Calu3 (cell line): ENCODE measurements at regions not wholly inside any gene's neighbourhood (a gene's known extent, or its start where the extent isn't known, plus 50 kb on each side); places are given as distances from the start of the nearest gene placed in this dataset.

Source experiments
- BruUV-seq: library from RNA; stranded (reverse); fragments of 400-500 nt; replicated peaks from 2 replicates; lab custom pipeline; 2021; lab: Mats Ljungman, UMichigan
- CTCF ChIA-PET: fragments of 300-600 bp; sonication (Branson Sonifier 250); formaldehyde crosslinking; loops from one replicate; lab custom pipeline; 2022; ENCODE audit warnings: antibody characterized with exemption; lab: Charles Lee
- DNase-seq: peaks from one replicate; pipeline ENCODE4 v3.0.0; 2022
- H3K27ac Mint-ChIP-seq: one replicate; pipeline ENCODE4 v1.8.0; 2022; ENCODE audit warnings: mixed read lengths; ENCODE audit not compliant: unreplicated experiment
- H3K27me3 Mint-ChIP-seq: one replicate; pipeline ENCODE4 v1.8.0; 2022; ENCODE audit warnings: mixed read lengths; ENCODE audit not compliant: unreplicated experiment
- H3K36me3 Mint-ChIP-seq: one replicate; pipeline ENCODE4 v1.8.0; 2022; ENCODE audit warnings: mild to moderate bottlenecking, moderate library complexity, mixed read lengths; ENCODE audit not compliant: insufficient read depth, unreplicated experiment
- H3K4me1 Mint-ChIP-seq: one replicate; pipeline ENCODE4 v1.8.0; 2022; ENCODE audit warnings: mild to moderate bottlenecking, low read depth, mixed read lengths; ENCODE audit not compliant: unreplicated experiment
- H3K4me3 Mint-ChIP-seq: one replicate; pipeline ENCODE4 v1.8.0; 2022; ENCODE audit warnings: mild to moderate bottlenecking, low read depth, moderate library complexity, mixed read lengths; ENCODE audit not compliant: unreplicated experiment
- H3K9me3 Mint-ChIP-seq: one replicate; pipeline ENCODE4 v1.8.0; 2022; ENCODE audit warnings: low read depth, mixed read lengths; ENCODE audit not compliant: unreplicated experiment
- intact Hi-C: fragments of 100-400 bp; cut with micrococcal nuclease; formaldehyde crosslinking; loops from one replicate; pipeline ENCODE4 v1.10.0; 2022; ENCODE audit not compliant: unreplicated experiment
- TF ChIP-seq, protein P1 (sequence below): fragments of 200-600 bp; IDR thresholded peaks from one replicate; pipeline ENCODE4 v1.8.0; 2022; ENCODE audit warnings: antibody characterized with exemption; ENCODE audit not compliant: unreplicated experiment

DNA sequence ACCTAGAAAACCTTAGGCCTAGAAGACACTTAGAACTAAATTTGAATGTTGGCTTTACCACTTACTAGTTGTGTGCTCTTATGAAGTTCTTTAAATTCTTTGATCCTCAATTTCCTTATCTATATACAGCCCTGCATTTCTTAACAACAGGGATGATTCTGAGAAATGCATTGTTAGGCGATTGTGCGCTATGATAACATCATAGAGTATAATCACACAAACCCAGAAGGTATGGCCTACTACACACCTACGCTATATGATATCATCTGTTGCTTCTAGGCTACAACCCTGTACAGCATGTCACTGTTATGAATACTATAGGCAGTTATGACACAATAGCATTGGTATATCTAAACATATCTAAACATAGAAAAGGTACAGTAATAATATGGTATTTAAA lies 137.4 kb downstream of the CHD1L start:
- Mint-ChIP-seq H3K4me1 (no peaks in the 10 kb centered on the region), H3K27ac (no peak overlapping the region), H3K27me3 (peaks cover 17% of the 10 kb centered on the region), H3K4me3 (no peak overlapping the region), H3K36me3 (no peaks in the 10 kb centered on the region), H3K9me3 (no peaks in the 10 kb centered on the region)
- no TSS peak for BruUV-seq
- CTCF ChIA-PET: no interaction called here
- intact Hi-C loops: loop anchor here (10.0 kb wide), 1 partner anchor 75 kb away; no protein-coding TSS in a partner anchor
- DNase-seq: no peak
- TF ChIP-seq, protein P1, sequence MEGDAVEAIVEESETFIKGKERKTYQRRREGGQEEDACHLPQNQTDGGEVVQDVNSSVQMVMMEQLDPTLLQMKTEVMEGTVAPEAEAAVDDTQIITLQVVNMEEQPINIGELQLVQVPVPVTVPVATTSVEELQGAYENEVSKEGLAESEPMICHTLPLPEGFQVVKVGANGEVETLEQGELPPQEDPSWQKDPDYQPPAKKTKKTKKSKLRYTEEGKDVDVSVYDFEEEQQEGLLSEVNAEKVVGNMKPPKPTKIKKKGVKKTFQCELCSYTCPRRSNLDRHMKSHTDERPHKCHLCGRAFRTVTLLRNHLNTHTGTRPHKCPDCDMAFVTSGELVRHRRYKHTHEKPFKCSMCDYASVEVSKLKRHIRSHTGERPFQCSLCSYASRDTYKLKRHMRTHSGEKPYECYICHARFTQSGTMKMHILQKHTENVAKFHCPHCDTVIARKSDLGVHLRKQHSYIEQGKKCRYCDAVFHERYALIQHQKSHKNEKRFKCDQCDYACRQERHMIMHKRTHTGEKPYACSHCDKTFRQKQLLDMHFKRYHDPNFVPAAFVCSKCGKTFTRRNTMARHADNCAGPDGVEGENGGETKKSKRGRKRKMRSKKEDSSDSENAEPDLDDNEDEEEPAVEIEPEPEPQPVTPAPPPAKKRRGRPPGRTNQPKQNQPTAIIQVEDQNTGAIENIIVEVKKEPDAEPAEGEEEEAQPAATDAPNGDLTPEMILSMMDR: no peak

DNA sequence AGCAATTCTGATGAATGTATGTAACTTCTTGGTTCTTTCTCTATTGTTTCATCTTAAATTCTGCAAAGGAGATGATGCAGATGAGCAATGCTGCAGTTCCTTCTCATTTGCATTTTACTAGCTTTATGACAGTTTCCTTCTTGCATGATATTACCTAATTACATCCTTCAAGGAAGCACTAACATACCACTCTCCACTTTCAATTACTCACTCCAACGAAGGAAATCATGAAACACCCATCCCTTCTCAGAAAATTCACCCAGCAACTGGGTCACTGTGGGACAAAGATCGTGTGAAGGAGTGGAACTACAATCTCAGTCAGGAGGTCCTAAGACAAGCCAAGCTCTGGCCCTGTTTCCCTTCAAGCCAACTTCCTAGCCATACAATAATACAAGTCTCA lies 142.3 kb downstream of the CHD1L start:
- Mint-ChIP-seq H3K4me3 (no peak overlapping the region), H3K36me3 (no peaks in the 10 kb centered on the region)
- no TSS peak for BruUV-seq

DNA sequence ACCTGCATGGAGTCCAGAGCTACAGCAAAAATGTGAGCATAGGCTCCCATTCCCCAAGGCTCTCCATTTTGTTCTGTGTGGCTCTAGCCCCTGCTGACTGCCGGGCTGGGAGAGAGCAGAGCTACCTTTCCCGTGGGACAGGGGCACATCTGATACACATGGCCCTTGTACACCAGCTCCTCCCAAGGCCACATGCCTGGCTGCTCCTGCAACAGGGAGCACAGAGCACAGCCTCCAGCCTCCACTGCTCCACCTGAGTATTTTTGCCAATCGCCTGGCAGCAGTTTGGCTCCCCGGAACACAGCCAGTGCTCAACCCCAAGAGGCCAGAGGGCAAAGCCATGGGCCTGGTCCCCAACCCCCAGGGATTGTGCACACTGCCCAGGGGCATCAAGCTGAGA lies 146.5 kb downstream of the CHD1L start:
- BruUV-seq: no TSS peak
- CTCF ChIA-PET: interaction anchor here (2.2 kb wide), 1 partner anchor 115 kb away, joined by 27 read pairs; no protein-coding TSS in a partner anchor
- no peak overlapping the region for H3K27ac Mint-ChIP-seq
- H3K36me3 Mint-ChIP-seq: no peaks in the 10 kb centered on the region
- intact Hi-C loops: loop anchor here (10.0 kb wide), 1 partner anchor 84 kb away; no protein-coding TSS in a partner anchor
- no peaks in the 10 kb centered on the region for H3K9me3 Mint-ChIP-seq
- DNase-seq: no peak
- TF ChIP-seq, protein P1: no peak
- H3K4me3 Mint-ChIP-seq: no peak overlapping the region
- no peaks in the 10 kb centered on the region for H3K4me1 Mint-ChIP-seq
- peaks cover 17% of the 10 kb centered on the region for H3K27me3 Mint-ChIP-seq

More for the DNA sequence above, 142.3 kb downstream of the CHD1L start:
- Mint-ChIP-seq H3K9me3 (no peaks in the 10 kb centered on the region), H3K27me3 (peaks cover 30% of the 10 kb centered on the region), H3K4me1 (no peaks in the 10 kb centered on the region), H3K27ac (no peak overlapping the region)
- no peak for DNase-seq
- TF ChIP-seq, protein P1: no peak
- CTCF ChIA-PET: no interaction called here
- intact Hi-C loops: loop anchor here (10.0 kb wide), 1 partner anchor 80 kb away; no protein-coding TSS in a partner anchor

DNA sequence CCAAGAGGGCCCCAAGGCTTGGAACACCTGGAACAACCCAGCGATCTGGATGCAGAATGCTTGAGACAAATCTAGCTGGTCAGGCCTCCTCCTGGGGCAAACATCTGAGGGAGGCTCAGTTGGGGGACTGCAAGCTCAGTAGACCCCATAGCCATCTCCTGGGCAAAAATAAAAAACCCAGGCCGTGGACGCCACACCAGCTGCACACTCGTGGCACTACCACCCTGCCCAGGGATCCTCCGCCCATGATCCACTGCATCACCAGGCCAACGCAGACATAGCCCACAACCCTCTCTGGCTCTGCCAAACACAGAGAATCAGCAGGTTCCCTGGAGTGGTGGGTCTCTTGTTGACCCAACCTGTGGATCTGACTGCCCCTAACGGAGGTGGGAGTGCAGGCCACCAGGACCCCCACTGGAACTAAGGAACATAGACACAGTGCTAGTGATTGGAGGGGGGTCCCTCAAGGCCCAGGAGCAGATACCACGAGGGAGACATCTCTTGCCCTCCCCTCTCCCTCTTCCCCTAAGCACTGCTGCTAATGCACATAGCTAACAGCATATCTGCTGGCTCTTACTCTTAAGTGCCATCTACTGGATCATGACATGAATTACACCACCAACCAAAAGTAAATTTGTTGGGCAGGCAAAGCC lies 147.2 kb downstream of the CHD1L start:
- intact Hi-C loops: loop anchor here (1.0 to 10.0 kb wide), 4 partner anchors 85 to 217 kb away; partner anchors contain the start of gene PRKAB2
- Mint-ChIP-seq H3K4me3 (no peak overlapping the region), H3K27ac (no peak overlapping the region), H3K27me3 (peaks cover 16% of the 10 kb centered on the region), H3K4me1 (no peaks in the 10 kb centered on the region), H3K36me3 (no peaks in the 10 kb centered on the region), H3K9me3 (no peaks in the 10 kb centered on the region)
- CTCF ChIA-PET: interaction anchor here (0.5 to 2.2 kb wide), 8 partner anchors 8 to 285 kb away, joined by 3 to 27 read pairs (median 4); partner anchors contain the start of gene CHD1L
- TF ChIP-seq, protein P1: peak; percentile 68
- no TSS peak for BruUV-seq
- DNase-seq: peak; percentile 32
